ENCODE measurements at regions not wholly inside any gene's neighbourhood (a gene's known extent, or its start where the extent isn't known, plus 50 kb on each side); places are given as distances from the start of the nearest gene placed in this dataset.

- ChIA-PET CTCF (no interaction called here), POLR2A (no interaction called here)
Observed at GRCh38 chr2:164046040-164046439, 310.2 kb upstream of the FIGN start.

GRCh38 chr2:164044622-164045021 is 308.8 kb upstream of the FIGN start:
- ChIA-PET CTCF (no interaction called here), POLR2A (no interaction called here)

- ChIA-PET POLR2A (no interaction called here), CTCF (no interaction called here)
Observed at GRCh38 chr2:164039270-164039669, 303.5 kb upstream of the FIGN start.

GRCh38 chr2:164032995-164033394 is 297.2 kb upstream of the FIGN start:
- ChIA-PET POLR2A (no interaction called here), CTCF (no interaction called here)

GRCh38 chr2:164030623-164031022 is 294.8 kb upstream of the FIGN start:
- CTCF ChIA-PET = no interaction called here
- POLR2A ChIA-PET = no interaction called here

GRCh38 chr2:164028814-164029534 is 293.2 kb upstream of the FIGN start:
- CTCF ChIA-PET = no interaction called here
- POLR2A ChIA-PET = no interaction called here

- ChIA-PET CTCF (no interaction called here), POLR2A (no interaction called here)
Observed at GRCh38 chr2:164024396-164024795, 288.6 kb upstream of the FIGN start.

- POLR2A ChIA-PET = no interaction called here
- CTCF ChIA-PET = no interaction called here
Observed at GRCh38 chr2:164023896-164024295, 288.1 kb upstream of the FIGN start.

- POLR2A ChIA-PET = no interaction called here
- CTCF ChIA-PET = no interaction called here
Observed at GRCh38 chr2:164015328-164016123, 279.7 kb upstream of the FIGN start.

GRCh38 chr2:164014791-164015190 is 279.0 kb upstream of the FIGN start:
- ChIA-PET POLR2A (no interaction called here), CTCF (no interaction called here)

- ChIA-PET CTCF (no interaction called here), POLR2A (no interaction called here)
Observed at GRCh38 chr2:164014068-164014731, 278.4 kb upstream of the FIGN start.

- CTCF ChIA-PET = no interaction called here
- POLR2A ChIA-PET = no interaction called here
Observed at GRCh38 chr2:164012581-164012980, 276.8 kb upstream of the FIGN start.

- CTCF ChIA-PET = no interaction called here
- POLR2A ChIA-PET = no interaction called here
Observed at GRCh38 chr2:164009756-164010337, 274.0 kb upstream of the FIGN start.

GRCh38 chr2:164008752-164009151 is 272.9 kb upstream of the FIGN start:
- CTCF ChIA-PET = no interaction called here
- POLR2A ChIA-PET = no interaction called here

GRCh38 chr2:164006704-164007103 is 270.9 kb upstream of the FIGN start:
- POLR2A ChIA-PET = no interaction called here
- CTCF ChIA-PET = no interaction called here

- ChIA-PET POLR2A (no interaction called here), CTCF (interaction anchor here (0.6 kb wide), 1 partner anchor 169 kb away, joined by 3 read pairs; no protein-coding TSS in a partner anchor)
Observed at GRCh38 chr2:164000176-164000575, 264.4 kb upstream of the FIGN start.

- CTCF ChIA-PET = no interaction called here
- POLR2A ChIA-PET = no interaction called here
Observed at GRCh38 chr2:163997466-163997865, 261.7 kb upstream of the FIGN start.

- CTCF ChIA-PET = no interaction called here
- POLR2A ChIA-PET = no interaction called here
Observed at GRCh38 chr2:163990541-163990940, 254.7 kb upstream of the FIGN start.

GRCh38 chr2:163990101-163990500 is 254.3 kb upstream of the FIGN start:
- ChIA-PET CTCF (no interaction called here), POLR2A (no interaction called here)

- POLR2A ChIA-PET = no interaction called here
- CTCF ChIA-PET = no interaction called here
Observed at GRCh38 chr2:163987175-163987940, 251.6 kb upstream of the FIGN start.

All from activated CD8-positive, alpha-beta memory T cell treated with anti-CD3 and anti-CD28 coated beads for 36 hours (primary cell).